ENCODE measurements at regions not wholly inside any gene's neighbourhood (a gene's known extent, or its start where the extent isn't known, plus 50 kb on each side); places are given as distances from the start of the nearest gene placed in this dataset.

DNA sequence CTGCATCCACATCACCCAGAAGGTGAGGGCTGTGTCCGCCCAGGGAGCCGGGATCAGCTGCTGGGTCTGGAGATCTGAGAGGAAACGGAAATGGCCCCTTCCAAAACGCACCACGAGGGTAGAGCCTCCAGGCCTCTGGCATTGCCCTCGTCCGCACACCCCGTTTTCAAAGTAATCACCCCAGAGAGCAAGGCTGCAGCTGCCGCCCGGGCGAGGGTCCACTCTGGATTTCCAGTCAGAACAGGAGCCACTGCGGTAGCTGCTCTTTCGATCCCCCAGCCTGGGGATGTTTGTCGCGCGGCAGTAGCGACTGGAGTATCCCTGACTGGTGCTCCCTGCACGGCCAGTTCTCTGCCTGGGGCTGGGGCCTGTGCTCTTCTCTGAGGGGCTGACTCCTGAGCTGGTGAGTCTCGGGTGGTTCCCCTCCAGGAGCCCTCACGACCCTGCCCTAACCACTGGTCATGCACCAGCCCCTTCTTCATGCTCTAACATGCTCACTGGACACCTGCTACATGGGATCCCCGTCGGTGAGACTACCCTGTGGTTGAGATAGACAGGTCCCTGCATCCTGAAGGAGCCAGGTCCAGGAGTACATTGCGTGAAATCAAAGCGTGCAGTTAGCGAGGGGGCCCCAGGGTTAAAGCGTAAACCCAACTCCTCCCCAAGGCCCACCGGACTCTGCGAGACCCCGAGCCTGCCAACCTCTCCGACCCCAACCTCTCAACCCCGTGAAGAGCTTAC is 99.2 kb downstream of the FOXL3 start:
- WGBS (ENCODE audit: extremely low coverage, insufficient coverage, low lambda C conversion rate) = no CpG with 5 or more reads among the region's 31 CpGs
- no peak overlapping the region for H3K9ac ChIP-seq (ENCODE audit: low read length)
- DNase-seq = no peak

DNA sequence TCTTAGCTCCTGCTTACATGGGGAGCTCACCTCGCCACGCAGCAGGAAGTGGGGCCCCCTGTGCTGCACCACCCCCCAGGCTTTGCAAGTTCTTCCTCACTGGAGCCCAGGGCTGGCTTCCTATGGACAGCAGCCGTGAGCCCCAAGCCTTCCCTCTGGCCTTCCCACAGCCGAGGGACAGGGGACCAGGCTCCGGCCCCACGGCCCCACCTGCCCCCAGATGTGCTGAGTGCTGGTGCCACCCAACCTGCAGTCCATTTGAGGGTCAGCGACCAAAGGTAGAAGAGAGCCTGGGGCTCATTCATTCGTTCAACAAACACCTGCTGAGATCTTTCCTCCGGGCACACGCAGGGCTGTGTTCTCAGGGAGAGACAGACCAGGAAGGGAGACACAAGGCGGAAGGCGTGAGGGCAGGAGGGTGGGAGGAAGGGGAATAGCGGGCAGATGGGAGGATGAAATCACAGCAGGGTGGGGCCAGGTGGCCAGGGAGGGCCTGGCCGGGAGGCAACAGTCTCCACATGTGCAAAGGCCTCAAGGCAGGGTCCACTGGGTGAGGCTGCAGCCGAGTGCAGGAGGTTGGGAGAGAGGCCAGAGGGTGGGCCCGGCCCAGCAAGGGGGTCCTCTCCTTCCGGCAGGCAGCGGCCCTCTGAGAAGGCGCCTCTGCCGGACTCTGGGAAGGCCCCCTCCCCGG is 100.1 kb downstream of the FOXL3 start:
- Histone ChIP-seq H3K79me2 (ENCODE audit: control insufficient read depth, insufficient read depth, low read length) (no peaks in the 10 kb centered on the region), H3K79me1 (ENCODE audit: low read length) (no peaks in the 10 kb centered on the region), H3K4me1 (ENCODE audit: control insufficient read depth, low read depth, low read length) (no peaks in the 10 kb centered on the region), H2BK5ac (ENCODE audit: low read length) (no peak overlapping the region), H3K4ac (ENCODE audit: low read depth, low read length) (no peak overlapping the region), H3K4me2 (ENCODE audit: low read length) (no peak overlapping the region), H3K56ac (ENCODE audit: low read length) (no peak overlapping the region), H2BK120ac (ENCODE audit: low read depth, low read length) (no peak overlapping the region), H3K36me3 (ENCODE audit: control insufficient read depth, insufficient read depth, low read length) (no peaks in the 10 kb centered on the region), H4K5ac (ENCODE audit: low read length) (no peak overlapping the region), H3K4me3 (ENCODE audit: low read length) (no peak overlapping the region), H3K23ac (ENCODE audit: low read length) (no peak overlapping the region), H3K27me3 (ENCODE audit: insufficient read depth, low read length, poor library complexity) (no peaks in the 10 kb centered on the region), H3K27ac (ENCODE audit: low read depth, low read length) (no peak overlapping the region), H2BK15ac (replicated peaks; ENCODE audit: low read depth) (no peak overlapping the region), H3K9ac (ENCODE audit: low read length) (no peak overlapping the region), H2AK5ac (ENCODE audit: low read length) (no peak overlapping the region), H3K18ac (ENCODE audit: low read length) (no peak overlapping the region), H4K8ac (ENCODE audit: low read depth, low read length) (no peak overlapping the region)
- DNase-seq = no peak
- WGBS (ENCODE audit: extremely low coverage, insufficient coverage, low lambda C conversion rate) = no CpG with 5 or more reads among the region's 21 CpGs

More for the DNA sequence above, 99.2 kb downstream of the FOXL3 start:
- no peak overlapping the region for H3K4me3 ChIP-seq (ENCODE audit: low read length)
- no peak overlapping the region for H3K56ac ChIP-seq (ENCODE audit: low read length)
- H3K4ac ChIP-seq (ENCODE audit: low read depth, low read length) = no peak overlapping the region
- H2BK15ac ChIP-seq (replicated peaks; ENCODE audit: low read depth) = no peak overlapping the region
- no peak overlapping the region for H3K27ac ChIP-seq (ENCODE audit: low read depth, low read length)
- no peaks in the 10 kb centered on the region for H3K4me1 ChIP-seq (ENCODE audit: control insufficient read depth, low read depth, low read length)
- H3K23ac ChIP-seq (ENCODE audit: low read length) = no peak overlapping the region
- no peak overlapping the region for H4K8ac ChIP-seq (ENCODE audit: low read depth, low read length)
- no peak overlapping the region for H4K5ac ChIP-seq (ENCODE audit: low read length)
- no peak overlapping the region for H3K4me2 ChIP-seq (ENCODE audit: low read length)
- H3K27me3 ChIP-seq (ENCODE audit: insufficient read depth, low read length, poor library complexity) = no peaks in the 10 kb centered on the region
- no peak overlapping the region for H2BK5ac ChIP-seq (ENCODE audit: low read length)
- H3K79me2 ChIP-seq (ENCODE audit: control insufficient read depth, insufficient read depth, low read length) = no peaks in the 10 kb centered on the region
- no peak overlapping the region for H3K18ac ChIP-seq (ENCODE audit: low read length)
- H2BK120ac ChIP-seq (ENCODE audit: low read depth, low read length) = no peak overlapping the region
- H2AK5ac ChIP-seq (ENCODE audit: low read length) = no peak overlapping the region
- H3K79me1 ChIP-seq (ENCODE audit: low read length) = no peaks in the 10 kb centered on the region
- no peaks in the 10 kb centered on the region for H3K36me3 ChIP-seq (ENCODE audit: control insufficient read depth, insufficient read depth, low read length)

DNA sequence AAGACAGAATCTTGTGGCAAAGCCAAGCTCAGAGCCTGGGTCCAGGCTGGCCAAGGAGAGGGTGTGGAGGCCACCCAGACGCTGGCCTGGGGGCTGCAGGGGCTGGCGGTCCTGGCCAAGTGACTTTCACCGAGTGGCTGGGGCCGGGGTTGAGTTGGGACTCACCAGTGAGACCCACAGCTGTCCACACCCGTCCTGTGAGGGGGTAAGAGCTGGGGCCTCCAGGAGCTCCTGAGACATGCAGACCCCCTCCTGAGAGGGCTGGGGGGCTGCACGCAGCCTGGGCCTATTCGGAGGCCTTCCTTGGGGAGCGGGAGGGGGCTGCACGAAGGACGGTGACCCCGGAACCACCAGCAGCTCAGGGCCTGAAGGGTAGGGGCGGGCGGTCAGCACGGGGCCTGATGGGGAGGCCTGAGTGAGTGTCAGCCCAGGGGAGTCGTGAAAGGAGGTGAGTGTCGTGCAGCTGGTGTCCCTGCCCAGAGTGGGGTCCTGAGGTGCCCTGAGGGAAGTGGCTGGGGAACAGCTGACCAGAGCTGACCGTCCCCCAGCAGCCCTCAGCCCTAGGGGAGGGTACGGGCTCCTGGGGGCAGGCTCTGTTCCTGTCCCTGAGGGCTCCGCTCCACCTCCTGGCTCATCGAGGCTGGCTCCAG is 100.9 kb downstream of the FOXL3 start:
- H4K5ac ChIP-seq (ENCODE audit: low read length) = no peak overlapping the region
- no peaks in the 10 kb centered on the region for H3K79me2 ChIP-seq (ENCODE audit: control insufficient read depth, insufficient read depth, low read length)
- WGBS (ENCODE audit: extremely low coverage, insufficient coverage, low lambda C conversion rate) = no CpG with 5 or more reads among the region's 20 CpGs
- H3K36me3 ChIP-seq (ENCODE audit: control insufficient read depth, insufficient read depth, low read length) = no peaks in the 10 kb centered on the region
- no peak for DNase-seq
- no peak overlapping the region for H3K18ac ChIP-seq (ENCODE audit: low read length)
- no peak overlapping the region for H4K8ac ChIP-seq (ENCODE audit: low read depth, low read length)
- H3K9ac ChIP-seq (ENCODE audit: low read length) = no peak overlapping the region
- H3K79me1 ChIP-seq (ENCODE audit: low read length) = no peaks in the 10 kb centered on the region
- H3K27me3 ChIP-seq (ENCODE audit: insufficient read depth, low read length, poor library complexity) = no peaks in the 10 kb centered on the region
- no peak overlapping the region for H3K23ac ChIP-seq (ENCODE audit: low read length)
- H3K27ac ChIP-seq (ENCODE audit: low read depth, low read length) = no peak overlapping the region
- H2BK15ac ChIP-seq (replicated peaks; ENCODE audit: low read depth) = no peak overlapping the region
- no peak overlapping the region for H3K4ac ChIP-seq (ENCODE audit: low read depth, low read length)
- no peaks in the 10 kb centered on the region for H3K4me1 ChIP-seq (ENCODE audit: control insufficient read depth, low read depth, low read length)
- H3K4me3 ChIP-seq (ENCODE audit: low read length) = no peak overlapping the region
- H2AK5ac ChIP-seq (ENCODE audit: low read length) = no peak overlapping the region
- no peak overlapping the region for H2BK120ac ChIP-seq (ENCODE audit: low read depth, low read length)
- no peak overlapping the region for H3K4me2 ChIP-seq (ENCODE audit: low read length)
- H3K56ac ChIP-seq (ENCODE audit: low read length) = no peak overlapping the region
- no peak overlapping the region for H2BK5ac ChIP-seq (ENCODE audit: low read length)

DNA sequence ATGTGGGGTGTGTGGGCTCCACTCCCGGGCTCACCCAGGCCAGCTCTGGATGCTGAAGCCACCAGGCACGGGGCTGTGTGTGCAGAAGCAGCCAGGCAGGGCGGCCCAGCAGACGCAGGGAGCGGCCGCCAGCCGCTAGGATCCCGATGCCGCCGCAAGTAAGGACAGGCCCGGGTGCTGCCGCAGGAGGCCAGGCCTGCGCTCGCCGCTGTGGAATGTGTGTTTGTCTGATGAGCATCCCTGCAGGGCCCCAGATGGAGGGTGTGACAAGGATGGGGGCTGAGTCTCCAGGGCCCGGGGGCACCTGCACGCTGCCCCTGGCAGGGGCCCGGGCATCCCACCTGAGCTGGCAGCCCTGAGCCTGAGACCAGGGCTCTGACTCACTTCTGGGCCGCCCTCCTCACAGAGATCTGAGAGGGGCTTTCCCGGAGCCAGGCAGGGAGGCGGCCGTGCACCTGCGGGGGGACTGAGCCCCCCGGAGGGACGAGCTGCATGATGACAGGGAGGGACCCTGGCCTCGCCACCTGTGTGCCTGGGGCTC is 101.5 kb downstream of the FOXL3 start:
- Histone ChIP-seq H3K18ac (ENCODE audit: low read length) (no peak overlapping the region), H3K56ac (ENCODE audit: low read length) (no peak overlapping the region), H3K79me1 (ENCODE audit: low read length) (no peaks in the 10 kb centered on the region), H3K4ac (ENCODE audit: low read depth, low read length) (no peak overlapping the region), H4K8ac (ENCODE audit: low read depth, low read length) (no peak overlapping the region), H2BK120ac (ENCODE audit: low read depth, low read length) (no peak overlapping the region), H3K27me3 (ENCODE audit: insufficient read depth, low read length, poor library complexity) (no peaks in the 10 kb centered on the region), H2BK15ac (replicated peaks; ENCODE audit: low read depth) (no peak overlapping the region), H3K9ac (ENCODE audit: low read length) (no peak overlapping the region), H4K5ac (ENCODE audit: low read length) (no peak overlapping the region), H3K79me2 (ENCODE audit: control insufficient read depth, insufficient read depth, low read length) (no peaks in the 10 kb centered on the region), H2AK5ac (ENCODE audit: low read length) (no peak overlapping the region), H3K36me3 (ENCODE audit: control insufficient read depth, insufficient read depth, low read length) (no peaks in the 10 kb centered on the region), H3K4me1 (ENCODE audit: control insufficient read depth, low read depth, low read length) (no peaks in the 10 kb centered on the region), H3K27ac (ENCODE audit: low read depth, low read length) (no peak overlapping the region), H3K23ac (ENCODE audit: low read length) (no peak overlapping the region), H3K4me2 (ENCODE audit: low read length) (no peak overlapping the region), H2BK5ac (ENCODE audit: low read length) (no peak overlapping the region), H3K4me3 (ENCODE audit: low read length) (no peak overlapping the region)
- WGBS (ENCODE audit: extremely low coverage, insufficient coverage, low lambda C conversion rate) = no CpG with 5 or more reads among the region's 26 CpGs
- DNase-seq = no peak

DNA sequence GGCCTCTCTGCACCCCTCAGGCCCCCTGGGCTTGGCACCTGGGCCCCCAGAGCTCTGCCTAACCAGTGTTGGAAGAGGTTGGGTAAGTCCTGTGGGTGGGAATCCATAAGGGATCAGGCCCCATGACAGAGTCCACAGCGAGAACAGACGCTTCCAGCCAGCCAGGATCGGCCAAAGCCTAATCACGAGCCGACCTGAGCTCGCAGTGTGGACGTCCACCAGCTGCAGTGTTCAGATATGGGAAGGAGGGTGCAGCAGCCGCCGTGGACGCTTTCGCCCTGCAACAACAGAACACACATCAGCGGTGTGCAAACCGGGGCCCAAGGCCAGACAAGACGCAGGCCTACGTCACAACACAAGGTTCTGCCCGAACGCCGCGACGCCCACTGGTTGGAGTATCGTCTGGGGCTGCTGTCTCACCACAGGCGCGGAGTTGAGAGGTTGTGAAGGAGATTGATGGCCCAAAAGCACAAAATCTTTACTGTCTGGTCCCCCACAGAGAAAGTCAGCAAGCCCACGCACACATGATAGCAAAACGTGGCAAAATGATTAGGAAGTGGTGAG is 102.1 kb downstream of the FOXL3 start:
- Histone ChIP-seq H3K23ac (ENCODE audit: low read length) (no peak overlapping the region), H3K79me1 (ENCODE audit: low read length) (no peaks in the 10 kb centered on the region), H2BK120ac (ENCODE audit: low read depth, low read length) (no peak overlapping the region), H3K4me3 (ENCODE audit: low read length) (no peak overlapping the region), H3K18ac (ENCODE audit: low read length) (no peak overlapping the region), H3K56ac (ENCODE audit: low read length) (no peak overlapping the region), H4K8ac (ENCODE audit: low read depth, low read length) (no peak overlapping the region), H2BK15ac (replicated peaks; ENCODE audit: low read depth) (no peak overlapping the region), H3K4me2 (ENCODE audit: low read length) (no peak overlapping the region), H3K9ac (ENCODE audit: low read length) (no peak overlapping the region), H2AK5ac (ENCODE audit: low read length) (no peak overlapping the region), H3K4ac (ENCODE audit: low read depth, low read length) (no peak overlapping the region), H3K27me3 (ENCODE audit: insufficient read depth, low read length, poor library complexity) (no peaks in the 10 kb centered on the region), H3K4me1 (ENCODE audit: control insufficient read depth, low read depth, low read length) (no peaks in the 10 kb centered on the region), H3K36me3 (ENCODE audit: control insufficient read depth, insufficient read depth, low read length) (no peaks in the 10 kb centered on the region), H2BK5ac (ENCODE audit: low read length) (no peak overlapping the region), H3K79me2 (ENCODE audit: control insufficient read depth, insufficient read depth, low read length) (no peaks in the 10 kb centered on the region), H3K27ac (ENCODE audit: low read depth, low read length) (no peak overlapping the region), H4K5ac (ENCODE audit: low read length) (no peak overlapping the region)
- WGBS (ENCODE audit: extremely low coverage, insufficient coverage, low lambda C conversion rate) = no CpG with 5 or more reads among the region's 25 CpGs
- DNase-seq = no peak
